ENCODE measurements at regions not wholly inside any gene's neighbourhood (a gene's known extent, or its start where the extent isn't known, plus 50 kb on each side); places are given as distances from the start of the nearest gene placed in this dataset.

- peaks cover 2% of the 10 kb centered on the region for H3K27me3 ChIP-seq (ENCODE audit: control insufficient read depth, insufficient read depth, low read length)
- Mint-ChIP-seq H3K27me3 (peaks cover 17% of the 10 kb centered on the region), H3K4me3 (no peak overlapping the region), H3K36me3 (no peaks in the 10 kb centered on the region), H3K9me3 (peaks cover 0 to 5% (median 0%) of the 10 kb centered on the region in 7 donors), H3K27ac (no peak overlapping the region), H3K4me1 (no peaks in the 10 kb centered on the region)
- no peak overlapping the region for H3K27ac ChIP-seq (ENCODE audit: insufficient read depth, low read length, poor library complexity, severe bottlenecking)
- H3K4me1 ChIP-seq (ENCODE audit: control insufficient read depth, insufficient read depth, low read length, poor library complexity, severe bottlenecking), result no peaks in the 10 kb centered on the region
- H3K9me3 ChIP-seq (ENCODE audit: control insufficient read depth in 2 of 2, low read length in 2 of 2), result peaks cover 0 to 4% of the 10 kb centered on the region in 2 experiments
- H3K4me3 ChIP-seq (ENCODE audit: low read depth, low read length), result no peak overlapping the region
- no peaks in the 10 kb centered on the region for H3K36me3 ChIP-seq (ENCODE audit: control insufficient read depth, insufficient read depth, low read length)
- ATAC-seq (ENCODE audit: low read depth in 2 of 2) (no peak), DNase-seq (no peak)
These were observed 477.0 kb downstream of the TBC1D22A start for GRCh38 chr22:47239474-47239860.

GRCh38 chr22:47238690-47239473, 476.4 kb downstream of the TBC1D22A start:
- H3K4me3 Mint-ChIP-seq, result no peak overlapping the region
- H3K27me3 ChIP-seq (ENCODE audit: control insufficient read depth, insufficient read depth, low read length), result peaks cover 2% of the 10 kb centered on the region
- ATAC-seq (ENCODE audit: low read depth in 2 of 2) (no peak), DNase-seq (no peak)
- peak overlapping the region in 1 of 3 donors; percentile 22 for H3K27ac Mint-ChIP-seq
- H3K9me3 ChIP-seq (ENCODE audit: control insufficient read depth in 2 of 2, low read length in 2 of 2), result peaks cover 0 to 4% of the 10 kb centered on the region in 2 experiments
- no peaks in the 10 kb centered on the region for H3K36me3 ChIP-seq (ENCODE audit: control insufficient read depth, insufficient read depth, low read length)
- H3K4me1 Mint-ChIP-seq, result no peaks in the 10 kb centered on the region
- no peaks in the 10 kb centered on the region for H3K4me1 ChIP-seq (ENCODE audit: control insufficient read depth, insufficient read depth, low read length, poor library complexity, severe bottlenecking)
- H3K27ac ChIP-seq (ENCODE audit: insufficient read depth, low read length, poor library complexity, severe bottlenecking), result no peak overlapping the region
- peaks cover 12% of the 10 kb centered on the region for H3K27me3 Mint-ChIP-seq
- H3K36me3 Mint-ChIP-seq, result no peaks in the 10 kb centered on the region
- H3K9me3 Mint-ChIP-seq, result peaks cover 0 to 2% (median 0%) of the 10 kb centered on the region in 7 donors
- no peak overlapping the region for H3K4me3 ChIP-seq (ENCODE audit: low read depth, low read length)

- Histone ChIP-seq H3K27ac (ENCODE audit: insufficient read depth, low read length, poor library complexity, severe bottlenecking) (no peak overlapping the region), H3K4me1 (ENCODE audit: control insufficient read depth, insufficient read depth, low read length, poor library complexity, severe bottlenecking) (no peaks in the 10 kb centered on the region), H3K27me3 (ENCODE audit: control insufficient read depth, insufficient read depth, low read length) (peaks cover 2% of the 10 kb centered on the region), H3K36me3 (ENCODE audit: control insufficient read depth, insufficient read depth, low read length) (no peaks in the 10 kb centered on the region), H3K9me3 (ENCODE audit: control insufficient read depth in 2 of 2, low read length in 2 of 2) (peaks cover 0 to 9% of the 10 kb centered on the region in 2 experiments), H3K4me3 (ENCODE audit: low read depth, low read length) (no peak overlapping the region)
- Mint-ChIP-seq H3K36me3 (no peaks in the 10 kb centered on the region), H3K27me3 (peaks cover 10% of the 10 kb centered on the region), H3K9me3 (peaks cover 0 to 5% (median under 1%) of the 10 kb centered on the region in 7 donors), H3K27ac (no peak overlapping the region), H3K4me3 (no peak overlapping the region), H3K4me1 (no peaks in the 10 kb centered on the region)
- DNase-seq, result no peak
- ATAC-seq (ENCODE audit: low read depth in 2 of 2), result no peak
These were observed 475.5 kb downstream of the TBC1D22A start for GRCh38 chr22:47237890-47238480.

GRCh38 chr22:47236718-47237117, 474.3 kb downstream of the TBC1D22A start:
- H3K27me3 ChIP-seq (ENCODE audit: control insufficient read depth, insufficient read depth, low read length), result no peaks in the 10 kb centered on the region
- no peaks in the 10 kb centered on the region for H3K4me1 ChIP-seq (ENCODE audit: control insufficient read depth, insufficient read depth, low read length, poor library complexity, severe bottlenecking)
- ATAC-seq (ENCODE audit: low read depth in 2 of 2) (no peak), DNase-seq (no peak)
- Mint-ChIP-seq H3K4me1 (no peaks in the 10 kb centered on the region), H3K27ac (no peak overlapping the region), H3K36me3 (no peaks in the 10 kb centered on the region), H3K4me3 (no peak overlapping the region), H3K9me3 (peaks cover 0 to 5% (median 0%) of the 10 kb centered on the region in 7 donors), H3K27me3 (peaks cover 6% of the 10 kb centered on the region)
- peaks cover 0 to 6% of the 10 kb centered on the region in 2 experiments for H3K9me3 ChIP-seq (ENCODE audit: control insufficient read depth in 2 of 2, low read length in 2 of 2)
- H3K36me3 ChIP-seq (ENCODE audit: control insufficient read depth, insufficient read depth, low read length), result no peaks in the 10 kb centered on the region
- H3K27ac ChIP-seq (ENCODE audit: insufficient read depth, low read length, poor library complexity, severe bottlenecking), result no peak overlapping the region
- no peak overlapping the region for H3K4me3 ChIP-seq (ENCODE audit: low read depth, low read length)

GRCh38 chr22:47236161-47236560, 473.7 kb downstream of the TBC1D22A start:
- no peaks in the 10 kb centered on the region for H3K36me3 ChIP-seq (ENCODE audit: control insufficient read depth, insufficient read depth, low read length)
- Mint-ChIP-seq H3K36me3 (no peaks in the 10 kb centered on the region), H3K4me3 (no peak overlapping the region), H3K4me1 (no peaks in the 10 kb centered on the region), H3K27me3 (peaks cover 5% of the 10 kb centered on the region), H3K9me3 (peaks cover 0 to 5% (median 0%) of the 10 kb centered on the region in 7 donors), H3K27ac (no peak overlapping the region)
- no peak overlapping the region for H3K4me3 ChIP-seq (ENCODE audit: low read depth, low read length)
- no peaks in the 10 kb centered on the region for H3K27me3 ChIP-seq (ENCODE audit: control insufficient read depth, insufficient read depth, low read length)
- ATAC-seq (ENCODE audit: low read depth in 2 of 2), result no peak
- H3K4me1 ChIP-seq (ENCODE audit: control insufficient read depth, insufficient read depth, low read length, poor library complexity, severe bottlenecking), result no peaks in the 10 kb centered on the region
- no peak for DNase-seq
- H3K9me3 ChIP-seq (ENCODE audit: control insufficient read depth in 2 of 2, low read length in 2 of 2), result peaks cover 0 to 6% of the 10 kb centered on the region in 2 experiments
- no peak overlapping the region for H3K27ac ChIP-seq (ENCODE audit: insufficient read depth, low read length, poor library complexity, severe bottlenecking)

- peaks cover 0 to 5% (median 2%) of the 10 kb centered on the region in 7 donors for H3K9me3 Mint-ChIP-seq
- H3K36me3 ChIP-seq (ENCODE audit: control insufficient read depth, insufficient read depth, low read length), result no peaks in the 10 kb centered on the region
- no peaks in the 10 kb centered on the region for H3K27me3 ChIP-seq (ENCODE audit: control insufficient read depth, insufficient read depth, low read length)
- no peaks in the 10 kb centered on the region for H3K36me3 Mint-ChIP-seq
- no peaks in the 10 kb centered on the region for H3K4me1 ChIP-seq (ENCODE audit: control insufficient read depth, insufficient read depth, low read length, poor library complexity, severe bottlenecking)
- H3K9me3 ChIP-seq (ENCODE audit: control insufficient read depth in 2 of 2, low read length in 2 of 2), result peaks cover 0 to 6% of the 10 kb centered on the region in 2 experiments
- no peak overlapping the region for H3K4me3 ChIP-seq (ENCODE audit: low read depth, low read length)
- peaks cover 10% of the 10 kb centered on the region for H3K27me3 Mint-ChIP-seq
- H3K27ac ChIP-seq (ENCODE audit: insufficient read depth, low read length, poor library complexity, severe bottlenecking), result no peak overlapping the region
- no peak overlapping the region for H3K27ac Mint-ChIP-seq
- H3K4me1 Mint-ChIP-seq, result no peaks in the 10 kb centered on the region
- peak overlapping the region in 1 of 4 donors; percentile 27 for H3K4me3 Mint-ChIP-seq
- ATAC-seq (ENCODE audit: low read depth in 2 of 2) (no peak), DNase-seq (no peak)
These were observed 471.1 kb downstream of the TBC1D22A start for GRCh38 chr22:47233316-47234243.

- H3K27ac Mint-ChIP-seq, result no peak overlapping the region
- no peak overlapping the region for H3K4me3 Mint-ChIP-seq
- ATAC-seq (ENCODE audit: low read depth in 2 of 2) (no peak), DNase-seq (no peak)
- no peaks in the 10 kb centered on the region for H3K4me1 ChIP-seq (ENCODE audit: control insufficient read depth, insufficient read depth, low read length, poor library complexity, severe bottlenecking)
- H3K9me3 ChIP-seq (ENCODE audit: control insufficient read depth in 2 of 2, low read length in 2 of 2), result peaks cover 0 to 6% of the 10 kb centered on the region in 2 experiments
- no peak overlapping the region for H3K4me3 ChIP-seq (ENCODE audit: low read depth, low read length)
- H3K27me3 Mint-ChIP-seq, result peaks cover 10% of the 10 kb centered on the region
- no peaks in the 10 kb centered on the region for H3K36me3 Mint-ChIP-seq
- H3K9me3 Mint-ChIP-seq, result peaks cover 0 to 5% (median 2%) of the 10 kb centered on the region in 7 donors
- no peaks in the 10 kb centered on the region for H3K4me1 Mint-ChIP-seq
- no peak overlapping the region for H3K27ac ChIP-seq (ENCODE audit: insufficient read depth, low read length, poor library complexity, severe bottlenecking)
- H3K27me3 ChIP-seq (ENCODE audit: control insufficient read depth, insufficient read depth, low read length), result no peaks in the 10 kb centered on the region
- H3K36me3 ChIP-seq (ENCODE audit: control insufficient read depth, insufficient read depth, low read length), result no peaks in the 10 kb centered on the region
These were observed 470.3 kb downstream of the TBC1D22A start for GRCh38 chr22:47232753-47233152.
